IPS-18c (cell line): ENCODE measurements at regions not wholly inside any gene's neighbourhood (a gene's known extent, or its start where the extent isn't known, plus 50 kb on each side); places are given as distances from the start of the nearest gene placed in this dataset.
"Not testable (repeated sequence)": the region's sequence is repeated elsewhere in the genome, so short reads cannot be mapped to it uniquely, and the experiment has no call there.

ENCODE experiments used
- H3K4me3 ChIP-seq: 2 replicates; pipeline ENCODE4 v1.7.0; 2013; ENCODE audit warnings: low read depth, mild to moderate bottlenecking, low read length, moderate library complexity; ENCODE audit not compliant: insufficient read depth
- H3K9me3 ChIP-seq: one replicate; pipeline ENCODE4 v1.6.1; 2013; ENCODE audit warnings: mild to moderate bottlenecking, low read length, moderate library complexity; ENCODE audit not compliant: control insufficient read depth, insufficient read depth

DNA sequence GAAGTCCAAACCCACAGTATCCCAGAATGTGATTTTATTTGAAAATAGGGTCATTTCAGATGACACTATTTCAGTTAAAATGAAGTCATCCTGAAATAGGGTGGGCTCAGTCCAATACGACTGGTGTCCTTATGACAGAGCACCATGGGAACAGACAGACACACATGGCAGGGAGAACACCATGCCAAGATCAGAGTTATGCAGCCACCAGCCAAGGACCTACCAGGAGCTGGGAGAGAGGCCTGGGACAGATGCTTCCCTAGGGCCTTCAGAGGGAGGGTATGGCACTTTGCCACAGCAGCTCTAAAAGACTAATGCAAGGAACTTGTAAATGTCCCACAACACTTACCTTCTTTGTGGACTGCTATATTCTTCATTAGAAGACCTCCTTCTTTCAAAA, 226.5 kb downstream of the NEBL start:
- Histone ChIP-seq H3K4me3 (no peak overlapping the region), H3K9me3 (no peaks in the 10 kb centered on the region)

DNA sequence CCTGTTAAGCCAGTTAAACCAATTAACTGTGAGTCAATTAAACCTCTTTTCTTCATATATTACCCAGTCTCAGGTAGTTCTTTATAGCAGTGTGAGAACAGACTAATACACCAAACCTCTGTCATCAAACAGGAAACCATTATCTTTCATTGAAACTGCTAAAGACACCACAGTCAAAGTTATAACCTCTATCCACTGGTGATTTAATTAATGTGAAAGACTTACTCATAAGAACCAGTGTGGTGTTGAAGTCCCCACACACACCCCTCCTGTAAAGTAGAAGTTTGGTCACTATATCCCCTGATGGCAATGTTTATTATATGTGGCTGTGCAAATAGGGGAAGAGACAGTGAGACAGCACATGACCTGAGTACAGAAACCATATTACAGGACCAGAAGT, 228.1 kb downstream of the NEBL start:
- no peak overlapping the region for H3K4me3 ChIP-seq

DNA sequence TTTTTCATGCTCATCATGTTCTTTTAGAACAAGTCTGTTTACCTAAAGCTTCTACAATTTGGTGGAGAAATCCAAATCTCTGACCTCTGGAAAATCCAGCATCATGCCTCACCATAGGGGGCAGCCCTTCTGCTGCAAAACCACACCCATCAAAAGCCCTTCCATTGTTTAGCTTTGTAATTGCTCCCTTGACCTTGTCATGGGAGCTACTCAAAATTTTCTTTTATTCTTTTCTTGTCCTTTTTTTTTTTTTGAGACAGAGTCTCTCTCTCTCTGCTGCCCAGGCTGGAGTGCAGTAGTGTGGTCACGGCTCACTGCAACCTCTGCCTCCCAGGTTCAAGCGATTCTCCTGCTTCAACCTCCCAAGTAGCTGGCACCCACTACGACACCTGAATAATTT, 234.4 kb downstream of the NEBL start:
- H3K9me3 ChIP-seq, result no peaks in the 10 kb centered on the region
- H3K4me3 ChIP-seq, result no peak overlapping the region

More for the DNA sequence above, 228.1 kb downstream of the NEBL start:
- no peaks in the 10 kb centered on the region for H3K9me3 ChIP-seq

DNA sequence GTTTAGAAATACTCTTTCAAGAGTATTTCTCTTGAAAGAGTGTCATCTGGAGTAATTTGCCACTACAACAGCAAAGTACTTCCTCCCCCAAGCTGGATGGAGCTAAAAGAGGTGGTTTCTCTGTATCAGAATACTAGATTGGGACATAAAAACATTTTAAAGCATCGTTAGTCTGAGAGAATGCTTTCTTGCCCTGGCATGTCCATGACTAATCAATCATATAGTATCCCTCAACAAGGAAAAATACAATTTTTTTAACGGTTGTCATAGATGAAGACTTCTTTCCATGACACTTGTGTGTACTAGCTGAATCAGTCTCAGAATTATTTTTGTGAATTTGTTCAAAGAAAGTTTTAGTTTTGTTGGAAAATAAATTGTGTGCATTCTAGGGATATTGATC, 237.9 kb downstream of the NEBL start:
- H3K4me3 ChIP-seq, result no peak overlapping the region
- no peaks in the 10 kb centered on the region for H3K9me3 ChIP-seq

DNA sequence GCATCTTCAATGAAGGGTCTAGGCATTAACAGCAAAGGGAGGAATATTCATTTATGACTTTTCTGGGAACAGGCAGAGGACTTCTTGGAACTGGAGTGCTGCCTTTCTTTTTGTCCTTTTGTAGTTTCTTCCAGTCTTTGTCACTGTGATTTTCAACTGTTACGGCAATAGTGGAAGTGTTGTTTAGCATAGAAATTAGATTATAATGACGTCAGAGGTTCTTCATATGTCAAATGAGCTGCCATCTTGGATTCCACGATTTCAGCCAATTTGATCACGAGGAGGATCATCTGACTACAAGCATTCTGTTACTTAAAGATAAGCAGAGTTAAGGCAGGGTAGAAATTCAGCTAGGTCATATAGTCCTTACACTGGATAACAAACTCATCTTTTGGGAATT, 239.0 kb downstream of the NEBL start:
- H3K9me3 ChIP-seq, result no peaks in the 10 kb centered on the region
- H3K4me3 ChIP-seq, result no peak overlapping the region

DNA sequence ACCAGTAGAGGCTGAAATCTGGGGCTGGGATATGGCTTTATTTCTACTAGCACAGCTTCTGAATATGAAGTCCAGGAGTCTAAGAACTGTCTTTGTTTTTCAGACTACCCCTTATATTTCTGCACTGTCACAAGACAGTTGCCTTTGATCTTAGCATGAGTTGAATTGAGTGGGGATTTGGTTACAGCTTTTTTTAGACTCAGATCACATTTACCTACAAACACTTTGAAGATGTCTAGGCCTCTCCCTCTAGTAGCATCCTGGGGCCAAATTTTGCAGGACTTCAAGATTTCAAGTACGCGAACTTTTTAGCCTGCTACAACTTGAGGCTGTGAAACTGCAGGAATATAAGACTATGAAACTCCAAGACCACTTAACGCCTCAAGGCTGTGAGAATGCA, 240.2 kb downstream of the NEBL start:
- Histone ChIP-seq H3K9me3 (no peaks in the 10 kb centered on the region), H3K4me3 (no peak overlapping the region)

DNA sequence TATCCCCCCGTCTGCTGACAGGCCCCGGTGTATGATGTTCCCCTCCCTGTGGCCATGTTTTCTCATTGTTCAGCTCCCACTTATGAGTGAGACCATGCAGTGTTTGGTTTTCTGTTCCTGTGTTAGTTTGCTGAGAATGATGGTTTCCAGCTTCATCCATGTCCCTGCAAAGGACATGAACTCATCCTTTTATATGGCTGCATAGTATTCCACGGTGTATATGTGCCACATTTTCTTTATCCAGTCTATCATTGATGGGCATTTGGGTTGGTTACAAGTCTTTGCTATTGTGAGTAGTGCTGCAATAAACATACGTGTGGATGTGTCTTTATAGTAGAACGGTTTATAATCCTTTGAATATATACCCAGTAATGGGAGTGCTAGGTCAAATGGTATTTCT, 244.7 kb downstream of the NEBL start:
- H3K9me3 ChIP-seq, H3K4me3 ChIP-seq: not testable (repeated sequence)

DNA sequence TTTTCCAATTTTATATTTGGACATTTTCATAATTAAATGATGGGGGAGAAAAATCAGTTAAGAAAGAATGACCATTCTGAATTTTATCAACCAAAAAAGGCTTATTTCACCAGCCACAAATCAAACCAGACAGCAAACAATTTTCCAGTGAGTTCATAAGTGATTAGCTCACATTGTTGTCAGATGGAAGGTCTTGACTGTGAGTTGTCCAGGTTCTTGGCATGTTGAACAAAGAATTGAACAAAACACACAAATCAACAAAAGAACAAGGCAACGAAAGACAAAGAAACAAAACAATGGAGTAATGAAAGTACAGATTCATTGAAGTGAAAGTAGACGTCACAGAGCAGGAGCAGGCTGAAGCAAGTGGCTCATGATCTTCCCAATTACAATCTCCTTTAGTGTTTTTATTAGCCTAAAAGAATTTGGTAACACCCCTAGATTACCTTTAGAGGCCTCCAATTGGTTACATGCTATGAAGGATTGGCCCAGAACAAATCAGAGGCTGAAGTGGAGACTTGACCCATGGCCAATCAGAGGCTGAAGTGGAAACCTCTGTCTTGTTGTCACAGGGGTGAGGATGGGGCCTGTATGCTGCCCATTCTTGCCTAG, 248.7 kb downstream of the NEBL start:
- Histone ChIP-seq H3K9me3 (peaks cover 4% of the 10 kb centered on the region), H3K4me3 (no peak overlapping the region)

DNA sequence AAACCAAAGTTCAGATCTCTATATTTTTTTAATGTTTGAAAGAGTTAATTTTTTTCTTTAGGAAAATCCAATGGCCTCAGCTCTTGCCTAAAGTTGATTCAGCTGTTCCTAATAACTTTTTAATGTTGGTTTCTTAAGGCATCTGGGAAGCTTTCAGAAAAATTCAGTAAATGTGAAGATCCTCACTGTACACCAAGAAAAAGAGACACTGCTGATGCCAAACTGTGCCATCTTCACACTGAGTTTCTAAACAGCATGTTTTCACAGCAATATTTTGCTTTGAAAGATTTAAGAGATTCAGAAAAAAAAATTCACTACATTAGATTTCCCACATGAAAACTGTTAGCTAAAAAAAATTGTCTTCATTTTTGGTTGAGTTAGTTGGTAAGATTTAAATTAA, 249.4 kb downstream of the NEBL start:
- no peak overlapping the region for H3K4me3 ChIP-seq

DNA sequence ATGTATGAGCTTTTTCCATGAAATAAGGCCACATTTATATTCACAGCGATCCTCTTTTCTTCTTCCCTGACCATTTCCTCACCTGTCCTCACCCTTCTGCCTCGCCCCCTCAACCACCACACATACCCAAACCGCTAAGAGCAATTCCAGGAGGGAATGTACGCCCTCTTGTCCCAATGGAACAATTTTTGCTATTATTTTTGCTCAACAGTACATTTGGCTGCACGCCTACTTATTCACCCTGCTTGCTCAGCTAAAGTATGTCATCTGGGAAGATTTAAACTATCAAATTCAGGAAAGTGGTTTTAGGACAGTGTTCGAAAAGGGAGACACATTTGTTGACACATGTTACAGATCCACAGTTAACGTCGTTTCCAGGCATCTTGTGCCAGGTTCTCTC, 252.7 kb downstream of the NEBL start:
- H3K4me3 ChIP-seq, result no peak overlapping the region

More for the DNA sequence above, 249.4 kb downstream of the NEBL start:
- H3K9me3 ChIP-seq, result peaks cover 4% of the 10 kb centered on the region

DNA sequence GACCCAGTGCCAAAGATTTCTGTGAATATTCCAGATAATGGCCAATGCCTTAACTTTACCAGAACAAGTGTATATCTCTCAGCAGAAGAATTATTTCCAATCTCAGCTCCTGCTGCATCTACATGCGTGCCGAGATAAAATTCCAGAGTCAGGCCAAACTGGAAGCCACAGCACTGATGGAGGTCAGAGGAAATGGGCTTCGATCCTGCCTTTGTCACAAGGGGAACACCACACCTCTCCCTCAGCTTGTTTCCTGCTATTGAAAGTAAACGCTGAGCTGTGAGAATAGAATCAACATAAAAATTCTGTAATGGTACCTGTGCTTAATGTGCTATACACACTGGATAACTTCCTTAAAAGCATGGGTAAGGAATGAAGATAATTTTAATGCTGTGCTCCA, 255.5 kb downstream of the NEBL start:
- Histone ChIP-seq H3K4me3 (no peak overlapping the region), H3K9me3 (peaks cover 2% of the 10 kb centered on the region)

More for the DNA sequence above, 252.7 kb downstream of the NEBL start:
- peaks cover 2% of the 10 kb centered on the region for H3K9me3 ChIP-seq

DNA sequence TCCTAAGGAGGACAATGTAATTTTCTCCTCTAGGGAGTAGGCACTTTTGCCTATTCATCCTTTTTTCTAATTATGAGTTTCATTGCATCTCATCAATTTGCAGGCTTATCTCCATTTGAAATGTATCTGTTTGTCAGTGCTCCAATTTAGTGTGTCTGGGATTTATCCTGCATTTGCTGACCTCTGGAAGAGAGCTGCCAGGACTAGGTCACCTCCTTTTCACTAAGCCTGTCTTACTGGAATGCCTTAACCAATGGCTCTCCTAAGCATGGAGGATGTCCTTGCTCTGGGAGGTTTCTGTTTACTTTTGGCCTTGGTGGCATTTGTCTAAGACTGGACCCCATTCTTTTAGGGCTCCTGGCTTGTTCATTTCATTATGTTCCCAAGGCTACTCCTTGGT, 261.5 kb downstream of the NEBL start:
- no peaks in the 10 kb centered on the region for H3K9me3 ChIP-seq

DNA sequence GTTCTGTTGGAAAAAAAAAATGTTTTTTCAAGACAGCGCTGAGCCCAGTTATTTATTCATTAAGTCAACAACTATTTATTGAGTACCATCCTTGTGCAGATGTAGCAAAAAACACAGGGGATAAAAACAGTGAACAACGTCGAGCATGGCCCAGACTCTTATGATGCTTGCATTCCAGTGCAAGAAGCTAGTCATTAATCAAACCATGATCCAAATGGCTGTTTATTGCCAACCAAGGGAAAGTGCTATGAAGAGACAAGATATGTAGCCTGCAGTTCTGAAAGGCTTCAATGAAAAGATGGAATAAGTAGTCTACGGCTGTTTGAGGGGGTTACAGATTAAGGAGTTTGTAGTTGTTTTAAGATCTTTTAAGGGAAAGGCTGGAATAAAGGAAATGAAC, 262.3 kb downstream of the NEBL start:
- Histone ChIP-seq H3K4me3 (no peak overlapping the region), H3K9me3 (no peaks in the 10 kb centered on the region)

More for the DNA sequence above, 261.5 kb downstream of the NEBL start:
- no peak overlapping the region for H3K4me3 ChIP-seq

DNA sequence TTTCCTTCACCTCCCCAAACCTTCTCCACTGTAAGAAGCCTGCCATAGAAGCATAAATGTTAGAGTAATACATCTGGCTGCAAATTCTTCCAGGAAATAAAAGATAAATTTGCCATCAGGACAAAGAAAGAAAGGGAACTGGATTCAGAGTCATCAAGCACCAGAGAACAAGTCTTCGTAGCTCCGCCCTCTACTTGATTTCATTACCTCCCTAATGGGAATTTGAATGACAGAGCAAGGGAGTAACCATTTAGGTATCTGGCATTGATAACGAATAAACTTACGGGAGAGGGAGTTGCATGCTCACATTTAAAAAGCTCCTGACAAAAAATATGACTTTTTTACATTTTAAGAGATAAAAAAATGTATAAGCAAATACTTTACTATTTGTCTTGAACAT, 263.4 kb downstream of the NEBL start:
- H3K9me3 ChIP-seq, result no peaks in the 10 kb centered on the region
- H3K4me3 ChIP-seq, result no peak overlapping the region

DNA sequence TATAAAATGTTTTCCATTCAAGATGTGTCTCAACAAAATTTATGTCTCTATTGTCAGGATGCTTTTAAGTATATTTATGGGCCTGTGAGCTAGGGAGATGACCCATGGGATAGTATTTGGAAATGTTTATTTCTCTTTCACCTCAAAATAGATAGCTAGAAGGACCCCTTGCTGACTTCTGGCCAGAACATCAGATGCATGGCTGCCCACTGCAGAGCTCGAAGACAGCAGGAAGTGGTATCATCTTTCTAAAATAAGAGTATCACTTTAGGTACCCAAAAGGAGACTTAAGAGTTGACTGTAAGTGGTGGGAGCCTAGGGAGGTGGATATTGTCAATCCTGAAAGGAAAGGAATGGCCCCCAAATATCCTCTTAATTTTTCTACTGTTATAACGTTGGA, 264.4 kb downstream of the NEBL start:
- H3K9me3 ChIP-seq, result no peaks in the 10 kb centered on the region
- H3K4me3 ChIP-seq, result no peak overlapping the region

DNA sequence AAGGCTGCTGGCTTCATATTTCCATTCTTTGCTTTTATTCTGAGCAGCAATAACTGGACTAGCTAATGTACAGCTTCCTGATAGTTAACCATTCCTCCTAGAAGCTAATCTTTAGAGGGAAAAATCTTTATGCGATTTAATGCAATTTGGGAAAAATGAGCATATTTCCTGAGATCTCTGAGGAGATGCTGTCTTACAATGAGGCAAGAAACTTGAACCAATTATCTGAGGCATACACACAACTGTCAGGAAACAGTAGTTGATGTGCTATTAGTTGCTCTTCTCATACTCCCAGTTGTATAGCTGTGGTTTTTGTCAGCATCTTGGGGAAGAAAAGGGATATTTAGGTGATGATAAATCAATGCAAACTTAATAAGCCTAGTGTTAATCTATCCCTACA, 265.9 kb downstream of the NEBL start:
- no peak overlapping the region for H3K4me3 ChIP-seq
- no peaks in the 10 kb centered on the region for H3K9me3 ChIP-seq

DNA sequence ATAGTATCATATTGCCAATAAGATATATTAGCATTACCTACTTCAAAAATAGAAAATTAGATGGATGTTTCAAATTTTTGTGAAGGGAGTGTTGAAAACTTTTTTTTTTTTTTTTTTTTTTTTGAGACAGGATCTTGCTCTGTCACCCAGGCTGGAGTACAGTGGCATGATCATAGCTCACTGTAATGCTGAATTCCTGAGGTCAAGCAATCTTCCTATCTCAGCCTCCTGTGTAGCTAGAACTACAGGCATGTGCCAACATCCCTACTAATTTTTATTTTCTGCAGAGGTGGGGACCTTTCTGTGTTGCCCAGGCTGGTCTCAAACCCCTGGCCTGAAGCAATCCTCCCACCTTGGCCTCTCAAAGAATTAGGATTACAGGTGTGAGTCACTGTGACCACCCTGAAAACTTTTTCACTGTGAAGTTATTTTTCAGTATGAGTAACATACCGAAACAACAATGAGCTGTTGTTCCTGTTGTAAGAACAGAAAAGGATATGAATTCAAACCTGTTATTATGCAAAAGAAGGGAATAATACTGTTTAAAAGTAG, 266.9 kb downstream of the NEBL start:
- H3K9me3 ChIP-seq, result no peaks in the 10 kb centered on the region
- H3K4me3 ChIP-seq, result no peak overlapping the region

DNA sequence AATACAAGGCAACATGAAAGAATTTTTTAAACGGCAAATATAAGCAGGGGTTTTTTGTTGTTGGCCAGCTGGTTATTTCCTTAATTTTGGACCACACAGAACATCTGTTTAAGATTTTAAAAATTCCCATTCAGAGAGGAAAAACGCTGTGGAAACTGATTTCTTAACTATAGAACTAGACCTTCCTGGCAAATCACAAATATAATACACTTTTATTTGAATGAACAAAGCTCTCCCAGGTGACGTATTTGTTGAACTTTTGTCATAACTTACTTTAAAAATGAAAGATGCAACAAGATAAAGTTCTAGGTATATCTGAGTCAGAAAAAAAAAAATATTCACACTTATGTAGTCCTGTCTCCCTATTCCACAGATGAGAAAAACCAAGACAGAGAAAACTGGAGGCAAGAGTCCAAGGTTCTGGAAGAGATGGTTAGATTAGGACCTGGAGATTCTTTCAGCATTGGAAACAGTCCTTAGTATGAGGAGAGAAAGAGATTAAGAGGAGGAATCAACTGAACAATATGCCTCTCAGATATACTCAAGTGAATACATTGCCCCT, 269.1 kb downstream of the NEBL start:
- Histone ChIP-seq H3K4me3 (no peak overlapping the region), H3K9me3 (no peaks in the 10 kb centered on the region)

DNA sequence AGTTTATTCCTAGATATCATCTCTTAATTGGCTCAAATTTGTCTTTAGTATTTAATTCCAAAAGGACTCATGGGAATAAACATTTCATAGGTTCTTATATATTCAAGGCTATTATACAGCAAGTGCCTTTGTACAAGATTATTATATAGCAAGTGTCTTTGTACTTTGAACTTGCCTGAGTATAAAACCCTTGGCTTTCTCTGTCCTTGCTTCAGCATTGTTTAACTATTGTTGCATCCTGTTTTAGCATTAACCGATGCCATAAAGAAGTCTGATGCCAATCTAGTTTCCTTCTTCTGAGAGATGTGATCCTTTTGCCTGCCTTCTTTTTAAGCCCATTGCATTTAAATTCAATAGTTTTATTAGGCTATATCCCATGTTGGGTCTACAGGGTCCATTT, 270.0 kb downstream of the NEBL start:
- Histone ChIP-seq H3K9me3 (no peaks in the 10 kb centered on the region), H3K4me3 (no peak overlapping the region)
